ENCODE measurements at regions not wholly inside any gene's neighbourhood (a gene's known extent, or its start where the extent isn't known, plus 50 kb on each side); places are given as distances from the start of the nearest gene placed in this dataset.
"Not testable (repeated sequence)": the region's sequence is repeated elsewhere in the genome, so short reads cannot be mapped to it uniquely, and the experiment has no call there.

DNA sequence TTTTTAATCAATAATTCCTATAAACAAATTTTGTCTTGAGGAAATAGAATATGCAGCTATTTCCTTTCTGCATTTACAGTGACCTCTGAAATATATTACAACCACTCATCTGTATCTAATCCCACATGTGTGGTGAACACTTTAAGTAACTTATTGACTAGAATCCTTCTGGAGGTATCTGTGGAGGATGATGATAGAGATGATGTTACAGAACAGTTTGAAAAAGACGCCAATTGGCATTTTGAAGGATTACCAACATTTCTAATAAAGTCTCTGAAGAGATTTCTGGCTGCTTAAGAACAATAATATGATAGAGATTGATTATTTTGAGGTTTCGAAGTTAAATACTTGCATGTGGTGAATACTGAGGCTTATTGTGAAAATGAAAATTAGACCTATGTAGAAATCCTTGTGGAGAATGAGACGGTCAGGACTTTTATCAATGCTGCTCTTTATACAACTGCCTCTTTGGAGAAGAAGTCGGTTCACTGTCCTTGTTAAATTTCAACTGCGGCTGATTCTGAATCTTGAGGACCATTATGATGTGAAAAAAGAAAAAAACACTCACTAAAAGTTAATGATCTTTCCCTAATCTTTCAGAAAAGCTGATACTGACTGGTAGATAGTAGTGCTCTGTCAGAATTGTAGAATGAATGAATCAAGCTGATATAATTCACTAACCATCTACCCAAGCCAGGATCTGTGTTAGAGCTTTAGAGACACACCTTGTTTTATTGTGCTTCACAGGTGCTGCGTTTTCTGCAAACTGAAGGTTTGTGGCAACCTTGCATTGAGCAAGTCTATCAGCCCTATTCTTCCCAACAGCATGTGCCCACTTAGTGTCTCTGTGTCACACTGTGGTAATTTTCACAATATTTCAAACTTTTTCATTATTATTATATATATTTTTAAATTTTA is 204.7 kb downstream of the SPRY1 start:
- no peak for DNase-seq (ENCODE audit: low read depth)

GRCh38 chr4:123602007-123602406 is 205.4 kb downstream of the SPRY1 start:
- no peak for DNase-seq (ENCODE audit: low read depth)

- no peak for DNase-seq (ENCODE audit: low read depth)
Observed at GRCh38 chr4:123603165-123603564, 206.6 kb downstream of the SPRY1 start.

DNA sequence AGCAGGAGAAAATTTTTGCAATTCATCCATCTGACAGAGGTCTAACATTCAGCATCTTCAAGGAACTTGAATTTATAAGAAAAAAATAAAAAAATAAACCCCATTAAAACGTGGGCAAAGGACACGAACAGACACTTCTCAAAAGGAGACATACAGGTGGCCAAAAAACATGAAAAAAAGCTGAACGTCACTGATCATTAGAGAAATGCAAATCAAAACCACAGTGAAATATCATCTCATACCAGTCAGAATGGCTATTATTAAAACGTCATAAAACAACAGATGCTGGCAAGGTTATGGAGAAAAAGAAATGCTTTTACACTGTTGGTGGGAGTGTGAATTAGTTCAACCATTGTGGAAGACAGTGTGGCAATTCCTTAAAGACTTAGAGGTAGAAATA is 209.2 kb downstream of the SPRY1 start:
- DNase-seq (ENCODE audit: low read depth): not testable (repeated sequence)

- no peak for DNase-seq (ENCODE audit: low read depth)
Observed at GRCh38 chr4:123606336-123606735, 209.7 kb downstream of the SPRY1 start.

DNA sequence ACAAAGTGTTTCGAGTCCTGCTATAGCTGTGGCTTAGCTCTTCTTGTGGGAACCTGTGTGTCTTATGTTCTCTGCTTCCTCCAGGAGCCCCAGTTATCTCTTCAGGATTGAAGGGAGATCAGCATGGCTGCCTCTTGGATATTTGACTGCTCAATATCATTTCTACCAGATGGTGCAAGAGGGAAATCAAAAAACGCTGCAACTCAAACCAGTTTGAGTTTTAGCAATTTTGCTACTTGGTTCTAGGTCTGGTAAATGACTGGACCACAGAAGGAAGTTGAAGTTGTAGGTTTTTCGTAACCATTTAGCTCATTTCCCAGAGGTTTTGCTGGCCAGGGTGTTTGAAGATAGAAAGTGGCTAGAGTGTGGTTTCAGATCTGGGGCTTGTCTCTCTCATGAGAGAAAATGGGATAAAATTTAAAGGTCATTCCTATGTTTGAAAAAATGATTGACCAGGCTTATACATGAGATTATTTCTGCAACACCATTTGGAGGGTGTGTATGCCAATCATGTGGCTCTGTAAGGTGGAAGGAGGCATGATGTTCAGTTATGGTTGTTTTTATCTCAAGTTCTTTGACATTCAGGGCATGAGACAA is 210.4 kb downstream of the SPRY1 start:
- no peak for DNase-seq (ENCODE audit: low read depth)

GRCh38 chr4:123609829-123610228 is 213.2 kb downstream of the SPRY1 start:
- no peak for DNase-seq (ENCODE audit: low read depth)

DNA sequence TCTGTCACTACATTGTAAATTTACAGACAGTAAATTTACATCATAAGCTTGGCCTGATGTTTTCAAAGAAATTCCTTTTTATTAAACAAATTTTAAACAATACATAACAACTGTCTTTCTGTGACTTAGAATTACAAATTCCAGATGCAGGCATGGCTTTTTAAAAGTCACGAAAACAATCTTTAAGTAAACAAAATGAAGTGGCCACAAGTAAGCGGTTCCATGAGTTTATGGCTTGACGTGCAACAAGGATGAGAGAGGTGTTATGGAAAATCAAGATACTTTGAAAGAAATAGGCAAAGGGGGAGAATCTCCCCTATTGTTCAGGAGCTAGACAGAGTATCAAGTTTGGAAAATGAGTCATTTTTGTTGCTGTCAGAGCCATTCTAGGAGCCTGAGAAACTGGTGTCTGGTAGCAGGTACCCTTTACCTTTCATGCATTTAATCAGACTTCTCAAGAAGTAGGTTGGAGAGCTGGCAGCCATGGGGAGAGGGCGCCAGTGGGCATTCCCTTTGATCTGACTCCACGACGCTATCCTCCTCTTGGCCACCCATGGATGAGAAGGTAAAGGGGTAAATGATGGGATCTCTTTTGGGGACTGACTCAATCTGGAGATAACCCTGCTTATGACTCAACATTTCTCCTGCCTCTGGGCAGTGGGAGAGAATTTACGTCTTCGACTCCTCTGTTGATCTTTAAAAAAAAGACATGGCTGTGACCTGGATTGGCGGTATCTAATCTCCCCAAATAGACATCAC is 217.2 kb downstream of the SPRY1 start:
- no peak for DNase-seq (ENCODE audit: low read depth)

GRCh38 chr4:123615901-123616300 is 219.3 kb downstream of the SPRY1 start:
- DNase-seq (ENCODE audit: low read depth): no peak

- no peak for DNase-seq (ENCODE audit: low read depth)
Observed at GRCh38 chr4:123616951-123617461, 220.4 kb downstream of the SPRY1 start.

DNA sequence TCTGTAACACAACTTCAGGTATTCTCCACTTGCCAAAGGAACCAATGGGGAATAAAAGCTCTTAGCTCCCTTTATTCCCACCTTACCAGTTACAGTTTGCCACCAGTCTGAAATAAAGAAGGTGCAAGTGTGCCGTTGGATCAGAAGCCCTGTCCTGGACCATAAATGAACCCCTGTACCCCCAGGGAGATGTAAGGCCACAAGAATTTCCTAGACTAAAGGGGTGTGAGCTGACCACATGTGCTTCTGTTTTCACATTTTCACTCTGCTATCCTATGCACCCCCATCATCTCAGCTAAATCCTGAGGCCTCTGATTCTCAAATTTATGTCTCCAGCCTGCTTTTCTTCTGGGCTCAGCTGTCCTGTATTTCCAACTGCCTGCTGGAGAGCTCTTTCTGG is 221.2 kb downstream of the SPRY1 start:
- no peak for DNase-seq (ENCODE audit: low read depth)

DNA sequence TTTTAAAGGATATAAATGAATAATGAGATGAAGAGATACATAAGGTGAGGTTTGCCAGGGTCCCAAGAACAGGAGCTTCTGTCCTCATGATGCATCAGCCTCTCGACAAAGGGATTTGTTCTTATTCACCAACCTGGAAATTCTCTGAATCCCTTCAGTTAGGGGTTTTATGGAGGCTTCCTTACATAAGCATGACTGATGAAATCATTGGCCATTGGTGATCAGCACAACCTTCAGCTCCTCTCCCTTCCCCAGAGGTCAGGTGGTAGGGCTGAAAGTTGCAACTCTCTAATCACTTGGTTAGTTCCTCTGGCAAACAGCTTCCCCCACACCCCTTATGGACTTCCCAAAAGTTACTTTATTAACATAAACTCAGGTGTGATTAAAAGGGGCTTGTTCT is 222.0 kb downstream of the SPRY1 start:
- no peak for DNase-seq (ENCODE audit: low read depth)

- DNase-seq (ENCODE audit: low read depth): no peak
Observed at GRCh38 chr4:123619326-123619725, 222.7 kb downstream of the SPRY1 start.

- DNase-seq (ENCODE audit: low read depth): no peak
Observed at GRCh38 chr4:123619895-123620294, 223.3 kb downstream of the SPRY1 start.

DNA sequence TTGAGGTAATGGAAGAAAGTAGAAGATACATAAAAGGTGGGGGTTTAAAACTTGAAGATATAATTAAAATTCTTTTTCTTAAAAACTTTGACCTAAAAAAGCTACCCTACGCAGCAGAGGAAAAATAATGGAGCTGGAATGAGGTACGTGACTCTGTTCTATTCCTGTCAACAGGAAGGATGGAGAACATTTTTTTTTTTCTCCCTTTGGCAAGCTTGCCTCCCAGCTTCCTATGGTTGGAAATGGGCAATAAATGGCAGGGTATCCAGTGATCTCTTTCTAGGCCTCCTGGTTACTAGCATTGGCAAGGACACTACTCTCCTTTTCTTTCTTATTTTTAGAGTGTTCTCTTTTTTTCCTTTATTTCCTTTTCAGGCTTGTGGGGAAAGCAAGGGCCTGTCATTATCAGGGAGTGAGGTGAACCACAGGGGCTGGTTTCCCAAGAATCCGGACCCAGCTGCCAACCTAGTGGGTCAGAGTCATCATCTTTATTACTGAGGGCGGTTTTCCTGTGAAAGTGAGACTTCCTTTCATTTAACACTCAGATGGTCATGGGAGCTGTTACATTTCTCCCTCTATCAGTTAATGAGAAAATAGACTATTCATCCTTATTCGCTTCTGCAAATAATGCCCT is 224.6 kb downstream of the SPRY1 start:
- no peak for DNase-seq (ENCODE audit: low read depth)

DNA sequence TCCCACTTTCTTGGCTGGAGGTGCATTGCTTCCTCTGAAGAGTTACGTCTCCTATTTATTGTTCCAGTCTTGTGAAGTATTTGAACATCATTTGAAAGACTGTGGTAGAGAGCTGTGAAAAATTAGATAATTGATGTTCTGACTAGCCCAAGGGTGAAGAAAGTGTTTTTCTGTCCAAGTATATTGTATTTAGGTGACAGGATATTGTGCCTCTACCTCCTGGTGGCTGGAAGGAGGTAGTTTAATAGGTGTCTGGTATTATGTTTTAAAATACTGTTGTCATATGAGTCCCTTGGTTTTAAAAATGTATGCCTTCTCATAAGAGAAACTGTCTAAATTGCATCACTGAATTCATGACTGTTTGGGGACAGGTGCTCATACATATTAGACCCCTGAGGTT is 226.0 kb downstream of the SPRY1 start:
- no peak for DNase-seq (ENCODE audit: low read depth)

DNA sequence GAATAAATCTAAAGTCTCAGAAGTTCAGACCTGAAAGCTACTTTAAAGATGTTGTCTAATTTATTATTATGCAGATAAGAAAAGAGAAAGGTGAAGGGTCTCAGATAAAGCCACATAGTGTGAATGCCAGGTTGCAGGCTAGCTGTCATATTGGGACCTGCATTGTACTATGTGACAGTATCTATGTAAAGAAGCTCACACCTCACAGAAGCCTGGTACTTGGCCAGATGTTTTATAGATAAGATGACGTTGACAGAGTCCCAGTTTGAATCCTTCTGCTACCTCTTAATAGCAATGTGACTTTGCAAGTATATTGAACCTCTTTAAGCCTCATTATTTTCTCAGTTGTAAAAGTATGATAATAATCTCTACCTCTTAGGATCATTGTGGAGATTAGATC is 227.0 kb downstream of the SPRY1 start:
- no peak for DNase-seq (ENCODE audit: low read depth)

GRCh38 chr4:123624959-123625358 is 228.4 kb downstream of the SPRY1 start:
- DNase-seq (ENCODE audit: low read depth): no peak

GRCh38 chr4:123628288-123628687 is 231.7 kb downstream of the SPRY1 start:
- DNase-seq (ENCODE audit: low read depth): no peak

DNA sequence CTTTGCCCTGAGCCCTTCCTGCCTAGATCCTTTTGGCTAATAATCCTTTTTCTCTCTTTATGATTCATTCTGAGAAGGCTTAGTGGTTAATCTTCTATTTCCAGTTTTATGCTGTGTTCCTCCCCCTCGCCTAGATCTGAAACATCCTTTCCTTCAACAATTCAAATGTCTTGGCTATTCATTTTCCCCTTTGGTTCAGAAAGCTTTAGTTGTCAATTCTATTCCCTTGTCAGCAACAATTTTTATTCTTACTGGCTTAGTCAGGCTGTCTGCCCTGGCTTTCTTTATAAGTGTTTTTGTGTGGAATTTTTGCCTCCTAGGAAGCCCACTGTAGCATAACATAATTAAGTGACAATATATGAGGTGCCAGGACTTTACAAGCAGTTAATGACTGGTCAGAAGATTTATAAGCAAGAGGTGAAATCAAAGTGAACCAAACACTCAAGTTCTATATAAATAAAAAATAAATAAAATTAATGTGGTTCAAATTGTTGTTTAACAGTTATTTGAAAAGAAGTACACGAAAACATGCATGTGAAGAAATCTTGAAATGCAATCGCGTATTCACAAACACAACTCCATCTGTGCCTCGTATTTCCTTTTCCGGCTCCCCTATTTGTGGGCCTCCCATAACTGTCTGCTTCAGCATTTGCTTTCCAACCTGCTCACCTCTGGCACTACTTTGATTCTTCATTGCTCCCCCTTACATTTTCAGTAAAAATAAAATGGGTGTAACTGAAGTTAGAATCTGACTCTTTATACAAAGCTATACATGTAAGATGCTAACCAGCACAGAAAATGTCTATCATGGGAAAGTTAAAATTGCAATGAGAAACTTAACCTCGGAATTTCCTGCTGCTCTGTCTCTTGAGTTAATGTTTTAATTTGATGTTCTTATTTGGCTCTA is 235.4 kb downstream of the SPRY1 start:
- no peak for DNase-seq (ENCODE audit: low read depth)

DNA sequence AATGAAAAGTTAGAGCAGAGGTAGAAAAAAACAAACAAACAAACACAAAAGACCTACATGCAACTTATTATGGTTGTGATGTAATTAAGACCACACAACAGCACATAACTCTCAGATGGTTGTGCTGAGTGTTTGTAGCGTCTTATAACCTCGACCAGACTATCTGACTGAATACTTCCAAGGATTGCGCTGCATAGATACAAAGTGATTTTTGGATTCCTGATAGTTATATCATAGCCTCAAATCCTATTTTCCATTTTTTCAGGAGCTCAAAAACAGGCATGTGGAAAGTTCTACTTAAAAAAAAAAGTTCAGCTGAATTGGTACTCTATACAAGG is 236.1 kb downstream of the SPRY1 start:
- no peak for DNase-seq (ENCODE audit: low read depth)

All from stimulated activated CD8-positive, alpha-beta memory T cell treated with anti-CD3 and anti-CD28 coated beads, Interleukin-7, amount 100 ng/mL, for 24 hours (primary cell).